HepG2 (cell line): ENCODE measurements at regions not wholly inside any gene's neighbourhood (a gene's known extent, or its start where the extent isn't known, plus 50 kb on each side); places are given as distances from the start of the nearest gene placed in this dataset.

Experiments used
- FLYWCH1 ChIP-seq: sonication (generic); formaldehyde crosslinking; IDR thresholded peaks from 2 replicates; pipeline ENCODE4 v1.8.1; 2023; ENCODE audit warnings: mild to moderate bottlenecking, missing genetic modification reagents
- FOXK2 ChIP-seq: fragments of 450-650 bp; IDR thresholded peaks from 2 replicates; pipeline ENCODE4 v1.6.1; 2016
- FOXP1 ChIP-seq, 2 experiments: fragments of 450-650 bp in 1 of 2; IDR thresholded peaks; 2 replicates each; pipeline ENCODE4 v1.6.1; 2017 to 2018; ENCODE audit warnings: antibody characterized with exemption in 1 of 2
- MXI1 ChIP-seq: IDR thresholded peaks from 3 replicates; pipeline ENCODE4 v1.6.1; 2012; ENCODE audit warnings: low read depth, low read length, inconsistent platforms, borderline replicate concordance
- SOX6 ChIP-seq, 2 experiments: fragments of 450-650 bp in 1 of 2; sonication (generic) in 1 of 2; formaldehyde crosslinking in 1 of 2; IDR thresholded peaks; 2 replicates each; pipeline versions ENCODE4 v1.4.0 to v1.6.1; 2017 to 2020; ENCODE audit warnings: antibody characterized with exemption in 1 of 2, mild to moderate bottlenecking in 1 of 2, missing genetic modification reagents in 1 of 2
- SRF ChIP-seq: IDR thresholded peaks from 2 replicates; pipeline ENCODE4 v1.6.1; 2011; ENCODE audit warnings: mild to moderate bottlenecking, low read depth, low read length, moderate library complexity
- TBP ChIP-seq: sonication (generic); formaldehyde crosslinking; IDR thresholded peaks from 2 replicates; pipeline ENCODE4 v1.5.0; 2020; ENCODE audit warnings: missing genetic modification reagents
- TBX3 ChIP-seq: fragments of 450-650 bp; IDR thresholded peaks from 2 replicates; pipeline ENCODE4 v1.6.1; 2017; ENCODE audit warnings: antibody characterized with exemption, mild to moderate bottlenecking, inconsistent platforms, borderline replicate concordance
- ZBTB8A ChIP-seq: sonication (generic); formaldehyde crosslinking; IDR thresholded peaks from 2 replicates; pipeline ENCODE4 v1.4.0; 2020; ENCODE audit warnings: mild to moderate bottlenecking, low read depth, missing genetic modification reagents, borderline replicate concordance
- ZKSCAN8 ChIP-seq: IDR thresholded peaks from 2 replicates; pipeline ENCODE4 v1.6.1; 2016; ENCODE audit warnings: borderline replicate concordance, missing genetic modification reagents, missing compliant biosample characterization
- ZNF589 ChIP-seq: sonication (generic); formaldehyde crosslinking; conservative IDR thresholded peaks from 2 replicates; pipeline ENCODE4 v1.8.0; 2022; ENCODE audit warnings: mild to moderate bottlenecking, moderate library complexity, missing genetic modification reagents
- ZNF792 ChIP-seq: IDR thresholded peaks from 2 replicates; pipeline ENCODE4 v1.6.1; 2016
- ZSCAN20 ChIP-seq: sonication (generic); formaldehyde crosslinking; IDR thresholded peaks from 2 replicates; pipeline ENCODE4 v1.4.0; 2020; ENCODE audit warnings: missing genetic modification reagents, mild to moderate bottlenecking, borderline replicate concordance
- ZSCAN22 ChIP-seq: sonication (generic); formaldehyde crosslinking; IDR thresholded peaks from 2 replicates; pipeline ENCODE4 v1.4.0; 2020; ENCODE audit warnings: mild to moderate bottlenecking, missing genetic modification reagents
- TF ChIP-seq, protein P1 (sequence below): sonication (generic); formaldehyde crosslinking; IDR thresholded peaks from 2 replicates; pipeline ENCODE4 v1.9.0; 2021; ENCODE audit warnings: mild to moderate bottlenecking, missing genetic modification reagents
- TF ChIP-seq, protein P2 (sequence below): sonication (generic); formaldehyde crosslinking; IDR thresholded peaks from 2 replicates; pipeline ENCODE4 v1.8.0; 2022; ENCODE audit warnings: missing genetic modification reagents, low read depth, mild to moderate bottlenecking, borderline replicate concordance
- TF ChIP-seq, protein P3 (sequence below): sonication (generic); formaldehyde crosslinking; IDR thresholded peaks from 2 replicates; pipeline ENCODE4 v1.4.0; 2020; ENCODE audit warnings: mild to moderate bottlenecking, missing genetic modification reagents
- TF ChIP-seq, protein P4 (sequence below): sonication (generic); formaldehyde crosslinking; IDR thresholded peaks from 2 replicates; pipeline ENCODE4 v1.5.0; 2020; ENCODE audit warnings: missing genetic modification reagents
- TF ChIP-seq, protein P5 (sequence below): sonication (generic); formaldehyde crosslinking; IDR thresholded peaks from 2 replicates; pipeline ENCODE4 v1.4.0; 2020; ENCODE audit warnings: missing genetic modification reagents, borderline replicate concordance

DNA sequence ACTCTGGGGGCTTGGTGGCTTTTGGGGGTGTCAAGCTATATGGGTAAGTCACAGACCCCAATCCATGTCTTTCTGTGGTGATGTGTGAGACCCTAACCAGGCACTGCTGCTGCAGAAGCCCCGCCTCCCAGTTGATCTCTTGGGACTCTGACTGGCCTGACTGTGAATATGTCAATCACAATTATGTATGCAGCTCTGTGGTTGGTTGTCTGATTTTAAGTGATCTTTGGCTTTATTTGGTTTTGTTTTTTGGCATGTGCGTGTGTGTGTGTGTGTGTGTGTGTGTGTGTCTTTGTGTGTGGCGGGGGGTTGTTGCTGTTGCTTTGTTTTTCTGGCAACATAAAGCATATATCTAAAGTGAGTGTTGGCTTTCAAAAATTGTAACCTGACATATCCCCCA is 78.5 kb upstream of the GLS start (continued):
- TF ChIP-seq SOX6 (IDR thresholded peaks at IDR 0.05) (no peak), SOX6 (CRISPR knock-in tag; IDR thresholded peaks at IDR 0.05) (peak; percentile 21; the same call in 1 of the 2 replicates), ZSCAN22 (CRISPR knock-in tag) (no peak), MXI1 (no peak), ZBTB8A (CRISPR knock-in tag) (no peak), ZKSCAN8 (no peak), FOXK2 (no peak), ZNF792 (CRISPR knock-in tag) (no peak), TBX3 (no peak), ZNF589 (CRISPR knock-in tag) (no peak), ZSCAN20 (CRISPR knock-in tag) (no peak), SRF (0 out of 2 replicates have a peak, but pooled peaks have one; percentile 28), TBP (CRISPR knock-in tag) (no peak), FLYWCH1 (CRISPR knock-in tag) (no peak), FOXP1 (IDR thresholded peaks at IDR 0.05) (peak; percentile 29; the same call in 1 of the 2 replicates), FOXP1 (CRISPR knock-in tag; IDR thresholded peaks at IDR 0.05) (no peak)
- TF ChIP-seq, protein P1, sequence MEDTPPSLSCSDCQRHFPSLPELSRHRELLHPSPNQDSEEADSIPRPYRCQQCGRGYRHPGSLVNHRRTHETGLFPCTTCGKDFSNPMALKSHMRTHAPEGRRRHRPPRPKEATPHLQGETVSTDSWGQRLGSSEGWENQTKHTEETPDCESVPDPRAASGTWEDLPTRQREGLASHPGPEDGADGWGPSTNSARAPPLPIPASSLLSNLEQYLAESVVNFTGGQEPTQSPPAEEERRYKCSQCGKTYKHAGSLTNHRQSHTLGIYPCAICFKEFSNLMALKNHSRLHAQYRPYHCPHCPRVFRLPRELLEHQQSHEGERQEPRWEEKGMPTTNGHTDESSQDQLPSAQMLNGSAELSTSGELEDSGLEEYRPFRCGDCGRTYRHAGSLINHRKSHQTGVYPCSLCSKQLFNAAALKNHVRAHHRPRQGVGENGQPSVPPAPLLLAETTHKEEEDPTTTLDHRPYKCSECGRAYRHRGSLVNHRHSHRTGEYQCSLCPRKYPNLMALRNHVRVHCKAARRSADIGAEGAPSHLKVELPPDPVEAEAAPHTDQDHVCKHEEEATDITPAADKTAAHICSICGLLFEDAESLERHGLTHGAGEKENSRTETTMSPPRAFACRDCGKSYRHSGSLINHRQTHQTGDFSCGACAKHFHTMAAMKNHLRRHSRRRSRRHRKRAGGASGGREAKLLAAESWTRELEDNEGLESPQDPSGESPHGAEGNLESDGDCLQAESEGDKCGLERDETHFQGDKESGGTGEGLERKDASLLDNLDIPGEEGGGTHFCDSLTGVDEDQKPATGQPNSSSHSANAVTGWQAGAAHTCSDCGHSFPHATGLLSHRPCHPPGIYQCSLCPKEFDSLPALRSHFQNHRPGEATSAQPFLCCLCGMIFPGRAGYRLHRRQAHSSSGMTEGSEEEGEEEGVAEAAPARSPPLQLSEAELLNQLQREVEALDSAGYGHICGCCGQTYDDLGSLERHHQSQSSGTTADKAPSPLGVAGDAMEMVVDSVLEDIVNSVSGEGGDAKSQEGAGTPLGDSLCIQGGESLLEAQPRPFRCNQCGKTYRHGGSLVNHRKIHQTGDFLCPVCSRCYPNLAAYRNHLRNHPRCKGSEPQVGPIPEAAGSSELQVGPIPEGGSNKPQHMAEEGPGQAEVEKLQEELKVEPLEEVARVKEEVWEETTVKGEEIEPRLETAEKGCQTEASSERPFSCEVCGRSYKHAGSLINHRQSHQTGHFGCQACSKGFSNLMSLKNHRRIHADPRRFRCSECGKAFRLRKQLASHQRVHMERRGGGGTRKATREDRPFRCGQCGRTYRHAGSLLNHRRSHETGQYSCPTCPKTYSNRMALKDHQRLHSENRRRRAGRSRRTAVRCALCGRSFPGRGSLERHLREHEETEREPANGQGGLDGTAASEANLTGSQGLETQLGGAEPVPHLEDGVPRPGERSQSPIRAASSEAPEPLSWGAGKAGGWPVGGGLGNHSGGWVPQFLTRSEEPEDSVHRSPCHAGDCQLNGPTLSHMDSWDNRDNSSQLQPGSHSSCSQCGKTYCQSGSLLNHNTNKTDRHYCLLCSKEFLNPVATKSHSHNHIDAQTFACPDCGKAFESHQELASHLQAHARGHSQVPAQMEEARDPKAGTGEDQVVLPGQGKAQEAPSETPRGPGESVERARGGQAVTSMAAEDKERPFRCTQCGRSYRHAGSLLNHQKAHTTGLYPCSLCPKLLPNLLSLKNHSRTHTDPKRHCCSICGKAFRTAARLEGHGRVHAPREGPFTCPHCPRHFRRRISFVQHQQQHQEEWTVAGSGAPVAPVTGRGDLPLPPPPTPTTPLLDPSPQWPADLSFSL = peak; percentile 74; the same call in 1 of the 2 replicates
- TF ChIP-seq, protein P2, sequence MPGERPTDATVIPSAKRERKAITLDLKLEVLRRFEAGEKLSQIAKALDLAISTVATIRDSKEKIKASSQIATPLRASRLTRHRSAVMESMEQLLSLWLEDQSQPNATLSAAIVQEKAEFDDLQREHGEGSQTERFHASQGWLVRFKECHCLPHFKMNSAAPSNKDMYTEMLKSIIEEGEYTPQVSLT = no peak
- TF ChIP-seq, protein P3, sequence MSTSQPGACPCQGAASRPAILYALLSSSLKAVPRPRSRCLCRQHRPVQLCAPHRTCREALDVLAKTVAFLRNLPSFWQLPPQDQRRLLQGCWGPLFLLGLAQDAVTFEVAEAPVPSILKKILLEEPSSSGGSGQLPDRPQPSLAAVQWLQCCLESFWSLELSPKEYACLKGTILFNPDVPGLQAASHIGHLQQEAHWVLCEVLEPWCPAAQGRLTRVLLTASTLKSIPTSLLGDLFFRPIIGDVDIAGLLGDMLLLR (CRISPR knock-in tag) = no peak
- TF ChIP-seq, protein P4, sequence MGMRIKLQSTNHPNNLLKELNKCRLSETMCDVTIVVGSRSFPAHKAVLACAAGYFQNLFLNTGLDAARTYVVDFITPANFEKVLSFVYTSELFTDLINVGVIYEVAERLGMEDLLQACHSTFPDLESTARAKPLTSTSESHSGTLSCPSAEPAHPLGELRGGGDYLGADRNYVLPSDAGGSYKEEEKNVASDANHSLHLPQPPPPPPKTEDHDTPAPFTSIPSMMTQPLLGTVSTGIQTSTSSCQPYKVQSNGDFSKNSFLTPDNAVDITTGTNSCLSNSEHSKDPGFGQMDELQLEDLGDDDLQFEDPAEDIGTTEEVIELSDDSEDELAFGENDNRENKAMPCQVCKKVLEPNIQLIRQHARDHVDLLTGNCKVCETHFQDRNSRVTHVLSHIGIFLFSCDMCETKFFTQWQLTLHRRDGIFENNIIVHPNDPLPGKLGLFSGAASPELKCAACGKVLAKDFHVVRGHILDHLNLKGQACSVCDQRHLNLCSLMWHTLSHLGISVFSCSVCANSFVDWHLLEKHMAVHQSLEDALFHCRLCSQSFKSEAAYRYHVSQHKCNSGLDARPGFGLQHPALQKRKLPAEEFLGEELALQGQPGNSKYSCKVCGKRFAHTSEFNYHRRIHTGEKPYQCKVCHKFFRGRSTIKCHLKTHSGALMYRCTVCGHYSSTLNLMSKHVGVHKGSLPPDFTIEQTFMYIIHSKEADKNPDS (CRISPR knock-in tag) = no peak
- TF ChIP-seq, protein P5, sequence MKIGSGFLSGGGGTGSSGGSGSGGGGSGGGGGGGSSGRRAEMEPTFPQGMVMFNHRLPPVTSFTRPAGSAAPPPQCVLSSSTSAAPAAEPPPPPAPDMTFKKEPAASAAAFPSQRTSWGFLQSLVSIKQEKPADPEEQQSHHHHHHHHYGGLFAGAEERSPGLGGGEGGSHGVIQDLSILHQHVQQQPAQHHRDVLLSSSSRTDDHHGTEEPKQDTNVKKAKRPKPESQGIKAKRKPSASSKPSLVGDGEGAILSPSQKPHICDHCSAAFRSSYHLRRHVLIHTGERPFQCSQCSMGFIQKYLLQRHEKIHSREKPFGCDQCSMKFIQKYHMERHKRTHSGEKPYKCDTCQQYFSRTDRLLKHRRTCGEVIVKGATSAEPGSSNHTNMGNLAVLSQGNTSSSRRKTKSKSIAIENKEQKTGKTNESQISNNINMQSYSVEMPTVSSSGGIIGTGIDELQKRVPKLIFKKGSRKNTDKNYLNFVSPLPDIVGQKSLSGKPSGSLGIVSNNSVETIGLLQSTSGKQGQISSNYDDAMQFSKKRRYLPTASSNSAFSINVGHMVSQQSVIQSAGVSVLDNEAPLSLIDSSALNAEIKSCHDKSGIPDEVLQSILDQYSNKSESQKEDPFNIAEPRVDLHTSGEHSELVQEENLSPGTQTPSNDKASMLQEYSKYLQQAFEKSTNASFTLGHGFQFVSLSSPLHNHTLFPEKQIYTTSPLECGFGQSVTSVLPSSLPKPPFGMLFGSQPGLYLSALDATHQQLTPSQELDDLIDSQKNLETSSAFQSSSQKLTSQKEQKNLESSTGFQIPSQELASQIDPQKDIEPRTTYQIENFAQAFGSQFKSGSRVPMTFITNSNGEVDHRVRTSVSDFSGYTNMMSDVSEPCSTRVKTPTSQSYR (CRISPR knock-in tag) = no peak
